Type B pancreatic cell (in vitro differentiated cells): ENCODE measurements at regions not wholly inside any gene's neighbourhood (a gene's known extent, or its start where the extent isn't known, plus 50 kb on each side); places are given as distances from the start of the nearest gene placed in this dataset.
"Not testable (repeated sequence)": the region's sequence is repeated elsewhere in the genome, so short reads cannot be mapped to it uniquely, and the experiment has no call there.

ENCODE experiments used
- DNase-seq: peaks from one replicate; pipeline ENCODE4 v3.0.0; 2021; ENCODE audit warnings: mixed read lengths; ENCODE audit not compliant: unreplicated experiment; ENCODE audit errors: extremely low spot score
- H3K27ac Mint-ChIP-seq: 2 replicates; pipeline ENCODE4 v1.8.0; 2021; ENCODE audit warnings: mild to moderate bottlenecking, mixed read lengths
- H3K27me3 Mint-ChIP-seq: 2 replicates; pipeline ENCODE4 v1.8.0; 2021; ENCODE audit warnings: mixed read lengths
- H3K36me3 Mint-ChIP-seq: 2 replicates; pipeline ENCODE4 v1.8.0; 2021; ENCODE audit warnings: mixed read lengths
- H3K4me1 Mint-ChIP-seq: one replicate; pipeline ENCODE4 v1.8.0; 2021; ENCODE audit warnings: mixed read lengths; ENCODE audit not compliant: unreplicated experiment
- H3K4me3 Mint-ChIP-seq: 2 replicates; pipeline ENCODE4 v1.8.0; 2021; ENCODE audit warnings: mild to moderate bottlenecking, mixed read lengths
- H3K9me3 Mint-ChIP-seq: 2 replicates; pipeline ENCODE4 v1.8.0; 2021; ENCODE audit warnings: mixed read lengths
- CTCF ChIP-seq: fragments of 200-600 bp; sonication (generic); conservative IDR thresholded peaks from 2 replicates; pipeline ENCODE4 v1.5.0; 2021; ENCODE audit warnings: antibody characterized with exemption, mild to moderate bottlenecking

GRCh38 chr15:81645470-81645869 lies 271.5 kb upstream of the TMC3 start:
- Mint-ChIP-seq H3K9me3 (no peaks in the 10 kb centered on the region), H3K27me3 (no peaks in the 10 kb centered on the region), H3K36me3 (no peaks in the 10 kb centered on the region), H3K27ac (no peak overlapping the region), H3K4me1 (peaks cover 8% of the 10 kb centered on the region), H3K4me3 (no peak overlapping the region)
- no peak for DNase-seq
- TF ChIP-seq CTCF: no peak

- Mint-ChIP-seq H3K4me3 (no peak overlapping the region), H3K27me3 (no peaks in the 10 kb centered on the region), H3K36me3 (peaks cover 4% of the 10 kb centered on the region), H3K27ac (no peak overlapping the region), H3K9me3 (no peaks in the 10 kb centered on the region), H3K4me1 (peaks cover 8% of the 10 kb centered on the region)
- DNase-seq: no peak
- TF ChIP-seq CTCF: no peak
Observed at GRCh38 chr15:81643771-81644170, 269.8 kb upstream of the TMC3 start.

GRCh38 chr15:81642451-81642990 lies 268.5 kb upstream of the TMC3 start:
- Mint-ChIP-seq H3K36me3 (peaks cover 4% of the 10 kb centered on the region), H3K4me1 (peaks cover 8% of the 10 kb centered on the region), H3K27me3 (no peaks in the 10 kb centered on the region), H3K27ac (peak overlapping the region; percentile 40), H3K4me3 (no peak overlapping the region), H3K9me3 (no peaks in the 10 kb centered on the region)
- no peak for DNase-seq
- TF ChIP-seq CTCF: no peak

- H3K27ac Mint-ChIP-seq, H3K9me3 Mint-ChIP-seq, H3K4me1 Mint-ChIP-seq, DNase-seq, H3K4me3 Mint-ChIP-seq, H3K27me3 Mint-ChIP-seq, H3K36me3 Mint-ChIP-seq: not testable (repeated sequence)
Observed at GRCh38 chr15:81636064-81636463, 262.1 kb upstream of the TMC3 start.

GRCh38 chr15:81633889-81634288 lies 259.9 kb upstream of the TMC3 start:
- Mint-ChIP-seq H3K36me3 (no peaks in the 10 kb centered on the region), H3K27ac (no peak overlapping the region), H3K27me3 (no peaks in the 10 kb centered on the region), H3K4me3 (no peak overlapping the region), H3K9me3 (no peaks in the 10 kb centered on the region), H3K4me1 (no peaks in the 10 kb centered on the region)
- TF ChIP-seq CTCF: no peak
- DNase-seq: no peak

GRCh38 chr15:81625896-81626295 lies 251.9 kb upstream of the TMC3 start:
- Mint-ChIP-seq H3K9me3 (no peaks in the 10 kb centered on the region), H3K36me3 (no peaks in the 10 kb centered on the region), H3K27ac (no peak overlapping the region), H3K27me3 (no peaks in the 10 kb centered on the region), H3K4me1 (peaks cover 5% of the 10 kb centered on the region), H3K4me3 (no peak overlapping the region)
- TF ChIP-seq CTCF: no peak
- DNase-seq: no peak
